Hepatocyte (in vitro differentiated cells): ENCODE measurements at regions not wholly inside any gene's neighbourhood (a gene's known extent, or its start where the extent isn't known, plus 50 kb on each side); places are given as distances from the start of the nearest gene placed in this dataset.

Experiments
- CTCF ChIP-seq: fragments of 200-600 bp; sonication (generic); IDR thresholded peaks from 2 replicates; pipeline ENCODE4 v1.5.1; 2016; ENCODE audit warnings: antibody characterized with exemption, mild to moderate bottlenecking; ENCODE audit not compliant: poor library complexity
- EZH2 ChIP-seq: fragments of 200-600 bp; sonication (generic); IDR thresholded peaks from 2 replicates; pipeline ENCODE4 v1.6.1; 2016; ENCODE audit warnings: antibody characterized with exemption, mild to moderate bottlenecking, borderline replicate concordance

- TF ChIP-seq EZH2: no peak
- TF ChIP-seq CTCF: no peak
Observed at GRCh38 chr5:77926337-77926736, 150.2 kb upstream of the TBCA start.
